DND-41 (cell line): ENCODE measurements at regions not wholly inside any gene's neighbourhood (a gene's known extent, or its start where the extent isn't known, plus 50 kb on each side); places are given as distances from the start of the nearest gene placed in this dataset.

Experiments
- ATAC-seq: fragments of 200-7000 bp; cut with Tn5 transposase; 3 replicates; pipeline ENCODE4 v1.9.1; 2021; ENCODE audit warnings: low read depth; ENCODE audit not compliant: insufficient read depth
- DNase-seq: peaks from one replicate; pipeline ENCODE4 v3.0.0-alpha.2; 2020
- H2AFZ ChIP-seq: 2 replicates; pipeline ENCODE4 v1.6.0; 2012; ENCODE audit warnings: low read depth, low read length
- H3K27ac ChIP-seq: 2 replicates; pipeline ENCODE4 v1.5.1; 2012; ENCODE audit warnings: low read length, inconsistent platforms
- H3K27me3 ChIP-seq: fragments of 200-600 bp; sonication (generic); 2 replicates; pipeline ENCODE4 v1.6.0; 2012; ENCODE audit warnings: low read length, mild to moderate bottlenecking, inconsistent platforms; ENCODE audit not compliant: insufficient read depth, poor library complexity
- H3K36me3 ChIP-seq: 2 replicates; pipeline ENCODE4 v1.5.1; 2012; ENCODE audit warnings: low read length, inconsistent platforms; ENCODE audit not compliant: insufficient read depth
- H3K4me1 ChIP-seq: 2 replicates; pipeline ENCODE4 v1.5.1; 2012; ENCODE audit warnings: mild to moderate bottlenecking, low read length; ENCODE audit not compliant: insufficient read depth
- H3K4me2 ChIP-seq: 2 replicates; pipeline ENCODE4 v1.6.0; 2012; ENCODE audit warnings: mild to moderate bottlenecking, moderate library complexity, low read length, inconsistent platforms; ENCODE audit not compliant: insufficient read depth
- H3K4me3 ChIP-seq, 2 experiments: fragments of 200-600 bp in 1 of 2; shearing (Covaris generic) in 1 of 2; 2 replicates each; pipeline ENCODE4 v1.5.1; 2012 to 2016; ENCODE audit warnings: inconsistent platforms in 2 of 2, low read length in 2 of 2, mild to moderate bottlenecking in 2 of 2, low read depth in 1 of 2, moderate library complexity in 1 of 2
- H3K79me2 ChIP-seq: 2 replicates; pipeline ENCODE4 v1.6.0; 2012; ENCODE audit warnings: low read length, inconsistent platforms; ENCODE audit not compliant: insufficient read depth
- H3K9ac ChIP-seq: 2 replicates; pipeline ENCODE4 v1.6.0; 2012; ENCODE audit warnings: low read depth, mild to moderate bottlenecking, inconsistent platforms, low read length, moderate library complexity
- H3K9me3 ChIP-seq: 2 replicates; pipeline ENCODE4 v1.5.1; 2012; ENCODE audit warnings: low read length, moderate library complexity, mild to moderate bottlenecking, inconsistent platforms; ENCODE audit not compliant: insufficient read depth, severe bottlenecking
- H4K20me1 ChIP-seq: 2 replicates; pipeline ENCODE4 v1.6.0; 2012; ENCODE audit warnings: low read length; ENCODE audit not compliant: insufficient read depth
- EZH2 ChIP-seq: IDR thresholded peaks from 3 replicates; pipeline ENCODE4 v1.6.1; 2012; ENCODE audit warnings: borderline replicate concordance, low read depth, mild to moderate bottlenecking, moderate library complexity, low read length, inconsistent platforms; ENCODE audit not compliant: severe bottlenecking
- TF ChIP-seq, protein P1 (sequence below): IDR thresholded peaks from 2 replicates; pipeline ENCODE4 v1.5.1; 2012; ENCODE audit warnings: borderline replicate concordance, low read length, moderate library complexity, mild to moderate bottlenecking; ENCODE audit not compliant: poor library complexity, severe bottlenecking; ENCODE audit errors: extremely low read depth

DNA sequence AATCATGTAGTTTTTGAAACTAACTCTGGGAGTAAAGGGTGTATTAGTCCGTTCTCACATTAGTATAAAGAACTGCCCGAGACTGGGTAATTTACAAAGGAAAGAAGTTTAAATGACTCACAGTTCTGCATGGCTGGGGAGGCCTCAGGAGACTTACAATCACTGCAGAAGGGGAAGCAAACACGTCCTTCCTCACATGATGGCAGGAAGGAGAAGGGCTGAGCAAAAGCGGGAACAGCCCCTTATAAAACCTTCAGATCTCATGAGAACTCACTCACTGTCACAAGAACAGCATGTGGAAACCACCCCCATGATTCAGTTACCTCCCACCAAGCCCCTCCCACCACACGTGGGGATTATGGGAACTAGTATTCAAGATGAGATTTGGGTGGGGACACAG lies 256.5 kb upstream of the TNRC6C start:
- no peak overlapping the region for H3K27ac ChIP-seq
- H3K9me3 ChIP-seq: peaks cover 36% of the 10 kb centered on the region
- no peaks in the 10 kb centered on the region for H4K20me1 ChIP-seq
- H3K9ac ChIP-seq: no peak overlapping the region
- DNase-seq (no peak), ATAC-seq (no peak)
- no peaks in the 10 kb centered on the region for H3K27me3 ChIP-seq
- no peak overlapping the region for H3K4me3 ChIP-seq
- no peak overlapping the region for H2AFZ ChIP-seq
- no peak overlapping the region for H3K4me2 ChIP-seq
- TF ChIP-seq, protein P1, sequence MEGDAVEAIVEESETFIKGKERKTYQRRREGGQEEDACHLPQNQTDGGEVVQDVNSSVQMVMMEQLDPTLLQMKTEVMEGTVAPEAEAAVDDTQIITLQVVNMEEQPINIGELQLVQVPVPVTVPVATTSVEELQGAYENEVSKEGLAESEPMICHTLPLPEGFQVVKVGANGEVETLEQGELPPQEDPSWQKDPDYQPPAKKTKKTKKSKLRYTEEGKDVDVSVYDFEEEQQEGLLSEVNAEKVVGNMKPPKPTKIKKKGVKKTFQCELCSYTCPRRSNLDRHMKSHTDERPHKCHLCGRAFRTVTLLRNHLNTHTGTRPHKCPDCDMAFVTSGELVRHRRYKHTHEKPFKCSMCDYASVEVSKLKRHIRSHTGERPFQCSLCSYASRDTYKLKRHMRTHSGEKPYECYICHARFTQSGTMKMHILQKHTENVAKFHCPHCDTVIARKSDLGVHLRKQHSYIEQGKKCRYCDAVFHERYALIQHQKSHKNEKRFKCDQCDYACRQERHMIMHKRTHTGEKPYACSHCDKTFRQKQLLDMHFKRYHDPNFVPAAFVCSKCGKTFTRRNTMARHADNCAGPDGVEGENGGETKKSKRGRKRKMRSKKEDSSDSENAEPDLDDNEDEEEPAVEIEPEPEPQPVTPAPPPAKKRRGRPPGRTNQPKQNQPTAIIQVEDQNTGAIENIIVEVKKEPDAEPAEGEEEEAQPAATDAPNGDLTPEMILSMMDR: no peak
- TF ChIP-seq EZH2: no peak
- no peaks in the 10 kb centered on the region for H3K4me1 ChIP-seq
- no peaks in the 10 kb centered on the region for H3K36me3 ChIP-seq
- H3K79me2 ChIP-seq: no peaks in the 10 kb centered on the region

DNA sequence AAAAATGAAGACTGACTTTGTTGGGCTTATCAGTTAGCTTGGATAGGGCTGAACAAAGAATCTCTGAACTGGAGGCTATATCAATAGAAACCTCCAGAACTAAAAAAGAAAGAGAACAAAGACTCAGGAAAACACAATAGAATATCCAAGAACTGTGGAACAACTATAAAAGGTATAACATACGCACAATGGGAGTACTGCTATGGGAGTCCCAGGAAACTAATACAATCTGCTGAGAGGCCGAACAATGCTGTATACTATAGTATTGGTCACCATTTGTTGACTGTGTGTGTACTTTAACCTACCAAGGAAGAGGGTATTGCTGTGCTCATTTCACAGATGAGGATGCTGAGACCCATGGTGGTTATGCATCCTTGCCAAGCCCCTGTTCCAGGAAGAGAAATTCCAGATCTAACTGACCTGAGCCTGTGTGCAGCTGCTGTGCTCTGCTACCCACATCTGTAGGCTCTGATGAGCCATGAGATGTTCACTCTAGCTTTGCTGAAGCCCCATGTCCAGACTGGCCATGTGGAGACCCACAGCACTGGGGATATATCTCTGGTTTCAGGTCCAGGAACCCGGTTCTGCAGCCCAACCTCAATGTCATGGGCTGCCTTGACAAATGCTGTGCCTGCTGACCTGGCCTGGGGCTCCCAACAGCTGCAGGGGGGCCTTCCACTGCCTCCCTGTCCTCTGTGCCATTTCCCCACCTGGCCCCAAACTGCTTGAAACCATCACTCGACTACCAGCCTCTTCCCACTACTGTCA lies 254.3 kb upstream of the TNRC6C start:
- H3K27ac ChIP-seq: no peak overlapping the region
- no peaks in the 10 kb centered on the region for H3K27me3 ChIP-seq
- H3K4me2 ChIP-seq: no peak overlapping the region
- no peak for DNase-seq
- no peak for TF ChIP-seq EZH2
- TF ChIP-seq, protein P1: no peak
- ATAC-seq: no peak
- H3K79me2 ChIP-seq: no peaks in the 10 kb centered on the region
- no peak overlapping the region for H3K9ac ChIP-seq
- H3K4me1 ChIP-seq: no peaks in the 10 kb centered on the region
- no peak overlapping the region for H3K4me3 ChIP-seq
- no peaks in the 10 kb centered on the region for H4K20me1 ChIP-seq
- peaks cover 41% of the 10 kb centered on the region for H3K9me3 ChIP-seq
- no peak overlapping the region for H2AFZ ChIP-seq
- H3K36me3 ChIP-seq: no peaks in the 10 kb centered on the region

DNA sequence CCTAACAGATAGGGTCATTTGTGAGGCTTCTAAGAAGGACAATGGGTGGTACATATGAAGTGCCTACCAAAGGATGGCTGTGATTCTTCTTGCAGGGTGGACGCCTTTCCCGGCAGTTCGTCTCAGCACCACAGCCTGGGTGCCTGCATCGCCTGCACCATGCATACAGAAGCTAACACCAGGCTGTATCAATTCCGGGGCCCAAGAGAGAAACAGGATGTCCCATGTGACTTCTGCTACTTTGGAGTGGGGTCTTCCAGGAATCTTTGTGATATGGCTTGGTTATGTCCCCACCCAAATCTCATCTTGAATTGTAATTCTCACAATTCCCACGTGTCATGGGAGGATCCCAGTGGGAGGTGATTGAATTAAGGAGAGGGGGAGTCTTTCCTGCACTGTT lies 251.6 kb upstream of the TNRC6C start:
- Histone ChIP-seq H3K9me3 (peaks cover 37% of the 10 kb centered on the region), H4K20me1 (no peaks in the 10 kb centered on the region), H3K27me3 (no peaks in the 10 kb centered on the region), H2AFZ (no peak overlapping the region), H3K36me3 (no peaks in the 10 kb centered on the region), H3K9ac (no peak overlapping the region), H3K4me3 (no peak overlapping the region), H3K79me2 (no peaks in the 10 kb centered on the region), H3K4me1 (no peaks in the 10 kb centered on the region), H3K27ac (no peak overlapping the region), H3K4me2 (no peak overlapping the region)
- no peak for ATAC-seq
- no peak for DNase-seq
- TF ChIP-seq, protein P1: no peak
- TF ChIP-seq EZH2: no peak

DNA sequence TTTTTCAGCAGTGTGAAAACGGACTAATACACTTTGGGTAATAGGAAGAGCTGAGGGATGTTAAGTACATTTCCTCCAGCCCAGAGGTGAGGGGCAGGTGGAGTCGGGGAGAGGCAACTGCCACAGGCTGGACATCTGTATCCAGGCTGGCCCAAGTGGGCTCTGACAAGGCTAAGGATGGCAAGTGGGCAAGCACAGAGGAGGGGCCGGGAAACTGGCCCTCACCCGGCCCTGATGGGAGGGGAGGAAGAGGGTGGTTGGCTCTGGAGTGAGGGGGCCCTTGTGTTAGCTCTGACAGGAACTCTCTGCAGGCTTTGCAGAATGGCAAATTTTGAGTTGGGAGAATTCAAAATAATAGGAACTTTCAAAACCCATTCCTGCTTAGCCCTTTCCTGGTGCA lies 251.0 kb upstream of the TNRC6C start:
- Histone ChIP-seq H4K20me1 (no peaks in the 10 kb centered on the region), H3K4me3 (no peak overlapping the region), H3K79me2 (no peaks in the 10 kb centered on the region), H3K9ac (no peak overlapping the region), H2AFZ (no peak overlapping the region), H3K27ac (no peak overlapping the region), H3K9me3 (peaks cover 33% of the 10 kb centered on the region), H3K4me2 (no peak overlapping the region), H3K36me3 (no peaks in the 10 kb centered on the region), H3K27me3 (no peaks in the 10 kb centered on the region), H3K4me1 (no peaks in the 10 kb centered on the region)
- DNase-seq (no peak), ATAC-seq (no peak)
- no peak for TF ChIP-seq EZH2
- TF ChIP-seq, protein P1: no peak
